ENCODE measurements at regions not wholly inside any gene's neighbourhood (a gene's known extent, or its start where the extent isn't known, plus 50 kb on each side); places are given as distances from the start of the nearest gene placed in this dataset.

DNA sequence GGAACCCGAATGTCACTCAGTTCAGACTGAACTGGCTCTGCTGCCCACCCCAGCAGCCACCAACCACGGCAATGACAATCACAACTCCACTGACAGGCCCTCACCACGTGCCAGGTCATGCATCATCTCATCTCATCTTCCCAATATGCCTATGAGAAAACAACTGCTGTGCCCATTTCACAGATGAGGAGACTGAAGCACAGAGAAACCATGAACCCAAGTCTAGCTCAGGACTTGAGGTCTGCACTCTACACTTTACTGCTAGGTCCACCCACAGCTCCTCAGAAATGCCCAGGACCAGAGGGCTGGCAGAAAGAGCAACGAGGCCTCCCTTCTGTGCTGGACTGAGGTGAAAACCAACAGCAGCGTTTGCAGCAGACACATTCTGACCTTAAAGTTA lies 99.2 kb upstream of the LINGO1 start:
- no peak overlapping the region for H3K4me3 ChIP-seq (replicated peaks in 1 of 2; ENCODE audit: low read depth in 2 of 2, low read length in 2 of 2)
- no peak for DNase-seq (ENCODE audit: low read depth in 2 of 2)
- TF ChIP-seq, protein P1, sequence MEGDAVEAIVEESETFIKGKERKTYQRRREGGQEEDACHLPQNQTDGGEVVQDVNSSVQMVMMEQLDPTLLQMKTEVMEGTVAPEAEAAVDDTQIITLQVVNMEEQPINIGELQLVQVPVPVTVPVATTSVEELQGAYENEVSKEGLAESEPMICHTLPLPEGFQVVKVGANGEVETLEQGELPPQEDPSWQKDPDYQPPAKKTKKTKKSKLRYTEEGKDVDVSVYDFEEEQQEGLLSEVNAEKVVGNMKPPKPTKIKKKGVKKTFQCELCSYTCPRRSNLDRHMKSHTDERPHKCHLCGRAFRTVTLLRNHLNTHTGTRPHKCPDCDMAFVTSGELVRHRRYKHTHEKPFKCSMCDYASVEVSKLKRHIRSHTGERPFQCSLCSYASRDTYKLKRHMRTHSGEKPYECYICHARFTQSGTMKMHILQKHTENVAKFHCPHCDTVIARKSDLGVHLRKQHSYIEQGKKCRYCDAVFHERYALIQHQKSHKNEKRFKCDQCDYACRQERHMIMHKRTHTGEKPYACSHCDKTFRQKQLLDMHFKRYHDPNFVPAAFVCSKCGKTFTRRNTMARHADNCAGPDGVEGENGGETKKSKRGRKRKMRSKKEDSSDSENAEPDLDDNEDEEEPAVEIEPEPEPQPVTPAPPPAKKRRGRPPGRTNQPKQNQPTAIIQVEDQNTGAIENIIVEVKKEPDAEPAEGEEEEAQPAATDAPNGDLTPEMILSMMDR (IDR thresholded peaks at IDR 0.05; ENCODE audit: low read depth, low read length) = no peak

DNA sequence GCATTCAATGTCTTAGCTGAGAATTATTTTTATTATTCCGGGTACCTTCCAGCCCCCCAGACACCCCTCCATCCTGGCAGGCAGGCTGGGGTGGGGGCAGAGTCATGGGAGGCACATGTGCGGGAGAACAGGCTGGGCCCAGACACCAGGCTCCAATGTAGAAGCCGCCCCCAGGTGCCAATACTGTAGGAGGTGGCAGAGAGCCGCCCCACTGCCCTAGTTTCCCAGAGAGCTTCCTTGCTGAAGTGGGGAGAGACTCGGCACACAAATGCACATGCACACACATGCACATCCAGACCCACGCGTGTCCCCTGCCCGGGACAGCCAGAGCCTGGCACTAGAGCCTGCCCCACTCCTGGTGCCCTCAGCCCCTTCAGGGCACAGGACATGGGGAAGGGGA lies 98.4 kb upstream of the LINGO1 start:
- H3K4me3 ChIP-seq (replicated peaks in 1 of 2; ENCODE audit: low read depth in 2 of 2, low read length in 2 of 2) = no peak overlapping the region
- DNase-seq (ENCODE audit: low read depth in 2 of 2) = no peak
- TF ChIP-seq, protein P1 (IDR thresholded peaks at IDR 0.05; ENCODE audit: low read depth, low read length) = no peak

DNA sequence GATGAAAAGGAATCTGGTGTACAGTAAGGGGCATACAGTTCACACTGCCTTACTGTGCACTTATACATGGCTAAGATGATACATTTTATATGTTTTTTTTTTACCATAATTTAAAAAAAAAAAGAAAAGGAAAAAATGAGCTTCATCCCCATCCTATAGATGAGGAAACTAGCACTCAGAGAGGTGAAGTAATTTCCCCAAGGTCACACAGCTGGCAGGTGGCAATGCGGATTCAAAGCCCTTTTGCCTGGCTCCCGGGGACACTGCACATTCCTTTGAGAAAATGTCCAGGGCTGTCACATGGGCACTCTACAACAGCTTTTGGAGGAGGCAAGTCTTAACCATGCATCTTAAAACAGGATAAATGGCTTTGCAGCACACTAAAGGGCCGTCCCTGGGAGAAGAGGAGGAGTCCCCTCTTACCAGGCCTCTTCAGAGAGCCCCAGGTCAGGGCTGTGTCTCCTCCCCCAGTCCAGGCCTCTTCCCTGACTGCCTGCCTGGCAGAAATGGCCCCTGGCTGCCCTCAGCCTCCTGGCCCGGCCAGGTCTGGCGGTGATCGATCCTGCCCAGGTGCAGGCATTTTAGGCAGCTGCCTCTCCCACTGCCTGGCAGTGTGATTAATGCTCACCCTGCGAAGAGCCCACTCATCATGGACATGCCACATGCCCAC lies 95.1 kb upstream of the LINGO1 start:
- no peak overlapping the region for H3K4me3 ChIP-seq (replicated peaks in 1 of 2; ENCODE audit: low read depth in 2 of 2, low read length in 2 of 2)
- TF ChIP-seq, protein P1 (IDR thresholded peaks at IDR 0.05; ENCODE audit: low read depth, low read length) = no peak
- DNase-seq (ENCODE audit: low read depth in 2 of 2) = no peak

DNA sequence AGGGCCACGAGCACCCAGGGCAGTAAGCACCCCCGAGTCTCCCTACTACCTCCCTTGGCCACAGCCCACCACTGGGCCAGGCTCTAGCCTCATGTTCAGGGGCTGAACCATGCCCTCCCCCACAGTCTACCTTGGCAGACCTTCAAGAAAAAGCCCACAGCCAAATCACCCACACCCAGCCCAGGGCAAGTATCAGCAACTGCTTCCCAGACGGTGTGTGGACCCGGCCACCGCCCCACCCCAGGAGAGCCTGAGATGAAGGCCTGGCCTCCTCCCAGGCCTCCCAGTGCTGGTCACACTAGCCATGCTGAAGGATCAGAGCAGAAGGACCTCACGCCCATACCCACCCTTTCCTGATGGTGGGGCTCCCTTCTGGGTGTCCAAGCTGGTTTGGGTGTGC lies 92.0 kb upstream of the LINGO1 start:
- TF ChIP-seq, protein P1 (IDR thresholded peaks at IDR 0.05; ENCODE audit: low read depth, low read length) = no peak
- DNase-seq (ENCODE audit: low read depth in 2 of 2) = no peak
- no peak overlapping the region for H3K4me3 ChIP-seq (replicated peaks in 1 of 2; ENCODE audit: low read depth in 2 of 2, low read length in 2 of 2)

DNA sequence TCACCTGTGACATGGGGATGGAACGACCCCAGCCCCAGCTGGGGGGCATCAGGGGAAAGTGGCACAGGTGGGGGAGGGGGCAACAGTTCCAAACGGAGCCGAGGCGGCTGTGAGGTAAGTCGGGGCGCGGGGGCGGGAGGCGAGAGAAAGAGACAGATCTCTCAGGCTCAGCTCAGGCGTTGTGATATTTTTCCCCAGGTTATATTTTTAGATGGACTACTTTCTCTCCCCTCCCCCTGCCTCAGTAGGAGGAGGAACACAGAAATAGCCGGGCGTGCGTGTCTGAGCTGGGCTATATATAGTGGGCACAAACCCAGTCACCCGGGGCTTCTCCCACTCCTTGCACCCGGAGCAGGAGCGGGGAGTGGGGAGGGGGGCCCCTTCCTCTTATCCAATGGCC lies 91.0 kb upstream of the LINGO1 start:
- no peak overlapping the region for H3K4me3 ChIP-seq (replicated peaks in 1 of 2; ENCODE audit: low read depth in 2 of 2, low read length in 2 of 2)
- no peak for DNase-seq (ENCODE audit: low read depth in 2 of 2)
- TF ChIP-seq, protein P1 (IDR thresholded peaks at IDR 0.05; ENCODE audit: low read depth, low read length) = no peak

DNA sequence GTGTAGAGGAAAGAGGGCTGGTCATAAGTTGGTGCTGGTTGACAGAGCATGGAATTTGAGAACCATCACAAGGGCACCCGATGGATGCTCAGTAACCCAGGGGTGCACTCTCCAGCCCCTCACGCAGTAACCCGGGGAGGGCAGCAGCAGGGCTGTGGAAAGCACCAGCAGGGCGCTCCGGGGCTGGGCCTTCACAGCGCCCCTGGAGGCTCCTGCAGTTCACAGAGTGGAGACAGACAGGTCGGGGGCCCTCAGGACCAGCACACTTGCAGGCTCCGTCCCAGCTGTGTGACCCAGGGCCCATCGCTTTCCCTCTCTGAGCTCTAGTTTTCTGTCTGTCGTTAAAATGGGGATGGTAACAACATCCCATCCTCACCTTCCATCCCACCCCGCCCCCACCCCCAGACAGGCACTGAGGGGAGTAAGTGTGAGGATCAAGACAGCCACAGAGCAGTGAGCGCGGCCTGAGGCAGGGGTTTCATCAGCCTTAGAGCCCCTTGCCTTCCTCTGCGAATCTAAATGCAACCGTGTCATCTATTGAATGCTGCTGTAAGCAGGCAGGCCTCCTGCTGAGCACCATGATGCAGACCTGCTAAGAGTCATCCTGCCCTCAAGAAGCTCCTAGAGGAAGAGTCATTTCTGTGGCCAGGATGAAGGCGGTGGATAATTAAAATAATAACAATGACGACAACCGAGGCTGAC lies 90.2 kb upstream of the LINGO1 start:
- TF ChIP-seq, protein P1 (IDR thresholded peaks at IDR 0.05; ENCODE audit: low read depth, low read length) = no peak
- no peak for DNase-seq (ENCODE audit: low read depth in 2 of 2)

More for the DNA sequence above, 90.2 kb upstream of the LINGO1 start:
- no peak overlapping the region for H3K4me3 ChIP-seq (replicated peaks in 1 of 2; ENCODE audit: low read depth in 2 of 2, low read length in 2 of 2)

Data from cardiac fibroblast (primary cell).